WTC11 (cell line): ENCODE measurements at regions not wholly inside any gene's neighbourhood (a gene's known extent, or its start where the extent isn't known, plus 50 kb on each side); places are given as distances from the start of the nearest gene placed in this dataset.

Source experiments
- ATAC-seq: fragments of 200-7000 bp; cut with Tn5 transposase; 2 replicates; pipeline ENCODE4 v1.10.0; 2021; ENCODE audit warnings: mild to moderate bottlenecking, moderate library complexity
- CTCF ChIA-PET: fragments of 300-600 bp; sonication (Branson Sonifier 250); formaldehyde crosslinking; loops from one replicate; lab custom pipeline; 2021; ENCODE audit warnings: antibody characterized with exemption; lab: Charles Lee
- POLR2A ChIA-PET: fragments of 350-600 bp; sonication (Branson Sonifier 250); formaldehyde crosslinking; loops from one replicate; lab custom pipeline; 2021; ENCODE audit warnings: antibody characterized with exemption; lab: Charles Lee
- DNase-seq: peaks from one replicate; pipeline ENCODE4 v3.0.0; 2021; ENCODE audit warnings: low spot score
- H3K27ac Mint-ChIP-seq: 2 replicates; pipeline ENCODE4 v1.8.0; 2021; ENCODE audit warnings: mixed read lengths
- H3K27me3 Mint-ChIP-seq: 2 replicates; pipeline ENCODE4 v1.8.0; 2021; ENCODE audit warnings: low read depth, mild to moderate bottlenecking, moderate library complexity, mixed read lengths
- H3K36me3 Mint-ChIP-seq: 2 replicates; pipeline ENCODE4 v1.8.0; 2021; ENCODE audit warnings: mixed read lengths
- H3K4me1 Mint-ChIP-seq: 2 replicates; pipeline ENCODE4 v1.8.0; 2022; ENCODE audit warnings: mixed read lengths
- H3K4me3 Mint-ChIP-seq: 2 replicates; pipeline ENCODE4 v1.8.0; 2021; ENCODE audit warnings: mild to moderate bottlenecking, moderate library complexity, mixed read lengths
- H3K9me3 Mint-ChIP-seq: 2 replicates; pipeline ENCODE4 v1.8.0; 2021; ENCODE audit warnings: mixed read lengths
- ATF1 ChIP-seq: sonication (generic); formaldehyde crosslinking; IDR thresholded peaks from 2 replicates; pipeline ENCODE4 v1.8.1; 2023; ENCODE audit warnings: mild to moderate bottlenecking, moderate library complexity, missing genetic modification reagents
- EMX1 ChIP-seq: fragments of 250-450 bp; sonication (Bioruptor Pico); IDR thresholded peaks from 2 replicates; pipeline ENCODE4 v1.8.0; 2021; ENCODE audit warnings: mild to moderate bottlenecking
- ESRRA ChIP-seq: sonication (generic); formaldehyde crosslinking; IDR thresholded peaks from 2 replicates; pipeline ENCODE4 v1.8.1; 2022; ENCODE audit warnings: mild to moderate bottlenecking, missing genetic modification reagents, borderline replicate concordance
- ETV6 ChIP-seq: sonication (generic); formaldehyde crosslinking; IDR thresholded peaks from 2 replicates; pipeline ENCODE4 v1.8.1; 2022; ENCODE audit warnings: mild to moderate bottlenecking, missing genetic modification reagents
- FOXJ3 ChIP-seq: sonication (generic); formaldehyde crosslinking; IDR thresholded peaks from 2 replicates; pipeline ENCODE4 v1.9.0; 2021; ENCODE audit warnings: missing genetic modification reagents, mild to moderate bottlenecking, borderline replicate concordance
- FOXP1 ChIP-seq: sonication (generic); formaldehyde crosslinking; IDR thresholded peaks from 2 replicates; pipeline ENCODE4 v1.8.0; 2022; ENCODE audit warnings: missing genetic modification reagents, mild to moderate bottlenecking, moderate library complexity, borderline replicate concordance
- JAZF1 ChIP-seq: fragments of 250-450 bp; sonication (Bioruptor Pico); IDR thresholded peaks from 2 replicates; pipeline ENCODE4 v1.9.0; 2021; ENCODE audit warnings: moderate library complexity, mild to moderate bottlenecking, inconsistent platforms
- JUN ChIP-seq: sonication (generic); formaldehyde crosslinking; IDR thresholded peaks from 2 replicates; pipeline ENCODE4 v1.8.0; 2023; ENCODE audit warnings: mild to moderate bottlenecking, missing genetic modification reagents
- MXD4 ChIP-seq: fragments of 250-450 bp; sonication (Bioruptor Pico); IDR thresholded peaks from 2 replicates; pipeline ENCODE4 v1.8.0; 2021; ENCODE audit warnings: mild to moderate bottlenecking, moderate library complexity, borderline replicate concordance
- NFATC4 ChIP-seq: fragments of 250-450 bp; sonication (Bioruptor Pico); IDR thresholded peaks from 2 replicates; pipeline ENCODE4 v1.9.0; 2021; ENCODE audit warnings: mild to moderate bottlenecking
- NFYB ChIP-seq: sonication (generic); formaldehyde crosslinking; conservative IDR thresholded peaks from 2 replicates; pipeline ENCODE4 v1.8.0; 2022; ENCODE audit warnings: low read depth, missing genetic modification reagents
- PRRX2 ChIP-seq: fragments of 250-450 bp; sonication (Bioruptor Pico); IDR thresholded peaks from 2 replicates; pipeline ENCODE4 v1.8.0; 2021; ENCODE audit warnings: mild to moderate bottlenecking
- ZNF416 ChIP-seq: fragments of 250-450 bp; sonication (Bioruptor Pico); IDR thresholded peaks from 2 replicates; pipeline ENCODE4 v1.9.0; 2021; ENCODE audit warnings: mild to moderate bottlenecking, inconsistent platforms
- ZNF423 ChIP-seq: fragments of 250-450 bp; sonication (Bioruptor Pico); IDR thresholded peaks from 2 replicates; pipeline ENCODE4 v2.1.2; 2022; ENCODE audit warnings: mild to moderate bottlenecking, moderate library complexity
- TF ChIP-seq, protein P1 (sequence below): sonication (generic); formaldehyde crosslinking; IDR thresholded peaks from 2 replicates; pipeline ENCODE4 v1.8.1; 2023; ENCODE audit warnings: mild to moderate bottlenecking, missing genetic modification reagents, borderline replicate concordance
- TF ChIP-seq, protein P2 (sequence below): sonication (generic); formaldehyde crosslinking; IDR thresholded peaks from 2 replicates; pipeline ENCODE4 v1.8.1; 2023; ENCODE audit warnings: mild to moderate bottlenecking, missing genetic modification reagents, moderate library complexity
- TF ChIP-seq, protein P3 (sequence below): sonication (generic); formaldehyde crosslinking; IDR thresholded peaks from 2 replicates; pipeline ENCODE4 v1.8.1; 2023; ENCODE audit warnings: mild to moderate bottlenecking, moderate library complexity, missing genetic modification reagents
- TF ChIP-seq, protein P4 (sequence below): fragments of 250-450 bp; sonication (Bioruptor Pico); IDR thresholded peaks from 2 replicates; pipeline ENCODE4 v2.1.2; 2022; ENCODE audit warnings: mild to moderate bottlenecking, moderate library complexity
- TF ChIP-seq, protein P5 (sequence below): sonication (generic); formaldehyde crosslinking; conservative IDR thresholded peaks from 2 replicates; pipeline ENCODE4 v1.8.1; 2022; ENCODE audit warnings: mild to moderate bottlenecking, missing genetic modification reagents

DNA sequence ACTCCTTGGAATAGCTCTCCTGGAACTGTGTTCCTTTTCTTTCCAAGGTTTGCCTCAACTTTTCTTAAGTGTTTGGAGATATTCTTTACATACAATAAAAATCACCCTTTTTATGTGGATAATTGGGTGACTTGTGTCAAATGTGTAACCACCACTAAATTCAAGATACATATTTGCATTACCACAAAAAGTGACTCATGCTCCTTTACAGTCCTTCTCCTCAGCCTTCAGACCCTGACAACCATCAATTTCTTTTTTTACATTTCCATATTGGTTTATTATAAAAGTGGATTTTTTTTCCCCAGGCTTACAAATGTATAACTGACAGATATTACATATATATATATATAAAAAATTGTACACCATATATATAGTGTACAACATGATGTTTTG lies 372.0 kb upstream of the KCNN2 start (continued):
- TF ChIP-seq, protein P1, sequence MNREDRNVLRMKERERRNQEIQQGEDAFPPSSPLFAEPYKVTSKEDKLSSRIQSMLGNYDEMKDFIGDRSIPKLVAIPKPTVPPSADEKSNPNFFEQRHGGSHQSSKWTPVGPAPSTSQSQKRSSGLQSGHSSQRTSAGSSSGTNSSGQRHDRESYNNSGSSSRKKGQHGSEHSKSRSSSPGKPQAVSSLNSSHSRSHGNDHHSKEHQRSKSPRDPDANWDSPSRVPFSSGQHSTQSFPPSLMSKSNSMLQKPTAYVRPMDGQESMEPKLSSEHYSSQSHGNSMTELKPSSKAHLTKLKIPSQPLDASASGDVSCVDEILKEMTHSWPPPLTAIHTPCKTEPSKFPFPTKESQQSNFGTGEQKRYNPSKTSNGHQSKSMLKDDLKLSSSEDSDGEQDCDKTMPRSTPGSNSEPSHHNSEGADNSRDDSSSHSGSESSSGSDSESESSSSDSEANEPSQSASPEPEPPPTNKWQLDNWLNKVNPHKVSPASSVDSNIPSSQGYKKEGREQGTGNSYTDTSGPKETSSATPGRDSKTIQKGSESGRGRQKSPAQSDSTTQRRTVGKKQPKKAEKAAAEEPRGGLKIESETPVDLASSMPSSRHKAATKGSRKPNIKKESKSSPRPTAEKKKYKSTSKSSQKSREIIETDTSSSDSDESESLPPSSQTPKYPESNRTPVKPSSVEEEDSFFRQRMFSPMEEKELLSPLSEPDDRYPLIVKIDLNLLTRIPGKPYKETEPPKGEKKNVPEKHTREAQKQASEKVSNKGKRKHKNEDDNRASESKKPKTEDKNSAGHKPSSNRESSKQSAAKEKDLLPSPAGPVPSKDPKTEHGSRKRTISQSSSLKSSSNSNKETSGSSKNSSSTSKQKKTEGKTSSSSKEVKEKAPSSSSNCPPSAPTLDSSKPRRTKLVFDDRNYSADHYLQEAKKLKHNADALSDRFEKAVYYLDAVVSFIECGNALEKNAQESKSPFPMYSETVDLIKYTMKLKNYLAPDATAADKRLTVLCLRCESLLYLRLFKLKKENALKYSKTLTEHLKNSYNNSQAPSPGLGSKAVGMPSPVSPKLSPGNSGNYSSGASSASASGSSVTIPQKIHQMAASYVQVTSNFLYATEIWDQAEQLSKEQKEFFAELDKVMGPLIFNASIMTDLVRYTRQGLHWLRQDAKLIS (CRISPR knock-in tag): no peak
- TF ChIP-seq PRRX2 (CRISPR knock-in tag): no peak
- no peak for TF ChIP-seq JUN (CRISPR knock-in tag)
- TF ChIP-seq FOXJ3 (CRISPR knock-in tag): no peak
- no peak for TF ChIP-seq NFATC4 (CRISPR knock-in tag)
- TF ChIP-seq ESRRA: no peak

DNA sequence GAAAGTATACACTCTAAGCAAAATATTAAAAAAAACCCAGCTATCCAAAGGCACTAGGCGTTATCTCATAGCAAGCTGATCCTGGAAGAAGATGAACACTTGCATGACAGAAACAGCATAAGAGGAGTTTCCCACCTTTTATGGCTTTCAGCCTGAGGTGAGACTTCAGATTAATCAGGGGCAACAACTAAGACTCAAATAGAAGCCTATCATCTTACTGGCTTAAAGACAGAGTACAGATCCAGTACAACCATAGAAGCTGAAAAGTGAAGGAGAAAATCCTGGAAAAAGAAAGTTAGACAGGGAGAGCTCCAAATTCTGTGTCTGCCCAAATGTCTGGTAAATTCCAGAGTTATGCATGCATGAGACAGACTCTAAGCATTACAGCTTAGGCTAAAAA lies 360.8 kb upstream of the KCNN2 start:
- no peak overlapping the region for H3K27ac Mint-ChIP-seq
- TF ChIP-seq, protein P2, sequence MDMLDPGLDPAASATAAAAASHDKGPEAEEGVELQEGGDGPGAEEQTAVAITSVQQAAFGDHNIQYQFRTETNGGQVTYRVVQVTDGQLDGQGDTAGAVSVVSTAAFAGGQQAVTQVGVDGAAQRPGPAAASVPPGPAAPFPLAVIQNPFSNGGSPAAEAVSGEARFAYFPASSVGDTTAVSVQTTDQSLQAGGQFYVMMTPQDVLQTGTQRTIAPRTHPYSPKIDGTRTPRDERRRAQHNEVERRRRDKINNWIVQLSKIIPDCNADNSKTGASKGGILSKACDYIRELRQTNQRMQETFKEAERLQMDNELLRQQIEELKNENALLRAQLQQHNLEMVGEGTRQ (CRISPR knock-in tag): no peak
- TF ChIP-seq, protein P3, sequence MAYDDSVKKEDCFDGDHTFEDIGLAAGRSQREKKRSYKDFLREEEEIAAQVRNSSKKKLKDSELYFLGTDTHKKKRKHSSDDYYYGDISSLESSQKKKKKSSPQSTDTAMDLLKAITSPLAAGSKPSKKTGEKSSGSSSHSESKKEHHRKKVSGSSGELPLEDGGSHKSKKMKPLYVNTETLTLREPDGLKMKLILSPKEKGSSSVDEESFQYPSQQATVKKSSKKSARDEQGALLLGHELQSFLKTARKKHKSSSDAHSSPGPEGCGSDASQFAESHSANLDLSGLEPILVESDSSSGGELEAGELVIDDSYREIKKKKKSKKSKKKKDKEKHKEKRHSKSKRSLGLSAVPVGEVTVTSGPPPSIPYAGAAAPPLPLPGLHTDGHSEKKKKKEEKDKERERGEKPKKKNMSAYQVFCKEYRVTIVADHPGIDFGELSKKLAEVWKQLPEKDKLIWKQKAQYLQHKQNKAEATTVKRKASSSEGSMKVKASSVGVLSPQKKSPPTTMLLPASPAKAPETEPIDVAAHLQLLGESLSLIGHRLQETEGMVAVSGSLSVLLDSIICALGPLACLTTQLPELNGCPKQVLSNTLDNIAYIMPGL (CRISPR knock-in tag): no peak
- TF ChIP-seq ATF1 (CRISPR knock-in tag): no peak
- TF ChIP-seq, protein P4, sequence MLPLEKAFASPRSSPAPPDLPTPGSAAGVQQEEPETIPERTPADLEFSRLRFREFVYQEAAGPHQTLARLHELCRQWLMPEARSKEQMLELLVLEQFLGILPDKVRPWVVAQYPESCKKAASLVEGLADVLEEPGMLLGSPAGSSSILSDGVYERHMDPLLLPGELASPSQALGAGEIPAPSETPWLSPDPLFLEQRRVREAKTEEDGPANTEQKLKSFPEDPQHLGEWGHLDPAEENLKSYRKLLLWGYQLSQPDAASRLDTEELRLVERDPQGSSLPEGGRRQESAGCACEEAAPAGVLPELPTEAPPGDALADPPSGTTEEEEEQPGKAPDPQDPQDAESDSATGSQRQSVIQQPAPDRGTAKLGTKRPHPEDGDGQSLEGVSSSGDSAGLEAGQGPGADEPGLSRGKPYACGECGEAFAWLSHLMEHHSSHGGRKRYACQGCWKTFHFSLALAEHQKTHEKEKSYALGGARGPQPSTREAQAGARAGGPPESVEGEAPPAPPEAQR (CRISPR knock-in tag): no peak
- TF ChIP-seq ZNF416 (CRISPR knock-in tag): no peak
- no peak for TF ChIP-seq JAZF1 (CRISPR knock-in tag)
- no peak for TF ChIP-seq FOXP1
- no peak for TF ChIP-seq ZNF423 (CRISPR knock-in tag)
- TF ChIP-seq ETV6: no peak
- TF ChIP-seq EMX1 (CRISPR knock-in tag): no peak
- no peak for TF ChIP-seq NFYB (CRISPR knock-in tag)
- TF ChIP-seq, protein P5, sequence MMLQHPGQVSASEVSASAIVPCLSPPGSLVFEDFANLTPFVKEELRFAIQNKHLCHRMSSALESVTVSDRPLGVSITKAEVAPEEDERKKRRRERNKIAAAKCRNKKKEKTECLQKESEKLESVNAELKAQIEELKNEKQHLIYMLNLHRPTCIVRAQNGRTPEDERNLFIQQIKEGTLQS (CRISPR knock-in tag): no peak
- TF ChIP-seq MXD4 (CRISPR knock-in tag): no peak
- CTCF ChIA-PET: interaction anchor here (1.3 kb wide), 1 partner anchor 389 kb away, joined by 6 read pairs; no protein-coding TSS in a partner anchor

More for the DNA sequence above, 360.8 kb upstream of the KCNN2 start:
- H3K27me3 Mint-ChIP-seq: no peaks in the 10 kb centered on the region
- no peak overlapping the region for H3K4me3 Mint-ChIP-seq
- H3K9me3 Mint-ChIP-seq: no peaks in the 10 kb centered on the region
- POLR2A ChIA-PET: no interaction called here
- ATAC-seq (no peak), DNase-seq (no peak)
- no peaks in the 10 kb centered on the region for H3K36me3 Mint-ChIP-seq
- H3K4me1 Mint-ChIP-seq: 0 out of 2 replicates have a peak, but pooled peaks cover 4% of the 10 kb centered on the region
